Lung (tissue), 11 donors: ENCODE measurements at regions not wholly inside any gene's neighbourhood (a gene's known extent, or its start where the extent isn't known, plus 50 kb on each side); places are given as distances from the start of the nearest gene placed in this dataset.

Experiments
- ATAC-seq: fragments of 200-7000 bp; cut with Tn5 transposase; one replicate; pipeline ENCODE4 v1.9.1; 2020; ENCODE audit warnings: moderate number of reproducible peaks; ENCODE audit not compliant: insufficient read depth, low FRiP score
- DNase-seq, 3 donors: peaks; one replicate each; pipeline ENCODE4 v3.0.0-alpha.2; 2013 to 2017
- H3K27ac ChIP-seq, 2 donors: one replicate each; pipeline ENCODE4 v1.5.1; 2013; ENCODE audit warnings: mild to moderate bottlenecking in 2 of 2, moderate library complexity in 2 of 2, control low read depth in 1 of 2, inconsistent platforms in 1 of 2, low read depth in 1 of 2, low read length in 1 of 2
- H3K27me3 ChIP-seq, 3 donors: one replicate each; pipeline ENCODE4 v1.5.1; 2013; ENCODE audit warnings: low read length in 2 of 3; ENCODE audit not compliant: control insufficient read depth in 3 of 3, insufficient read depth in 3 of 3
- H3K36me3 ChIP-seq, 4 donors: one replicate each; pipeline ENCODE4 v1.5.1; 2013; ENCODE audit warnings: low read length in 4 of 4, mild to moderate bottlenecking in 1 of 4, moderate library complexity in 1 of 4; ENCODE audit not compliant: control insufficient read depth in 4 of 4, insufficient read depth in 4 of 4
- H3K4me1 ChIP-seq, 5 donors: one replicate each; pipeline ENCODE4 v1.5.1; 2013; ENCODE audit warnings: low read length in 5 of 5, mild to moderate bottlenecking in 2 of 5, moderate library complexity in 1 of 5; ENCODE audit not compliant: control insufficient read depth in 5 of 5, insufficient read depth in 5 of 5
- H3K4me3 ChIP-seq: one replicate; pipeline ENCODE4 v1.5.1; 2013; ENCODE audit warnings: mild to moderate bottlenecking, control low read depth, moderate library complexity
- H3K9ac ChIP-seq, 2 donors: one replicate each; pipeline ENCODE4 v1.5.1; 2013; ENCODE audit warnings: low read length in 2 of 2, control low read depth in 1 of 2; ENCODE audit not compliant: insufficient read depth in 1 of 2
- H3K9me3 ChIP-seq, 4 donors: one replicate each; pipeline ENCODE4 v1.5.1; 2013; ENCODE audit warnings: low read length in 3 of 4, mild to moderate bottlenecking in 1 of 4, moderate library complexity in 1 of 4; ENCODE audit not compliant: control insufficient read depth in 4 of 4, insufficient read depth in 3 of 4
- WGBS, 2 donors: extraction: QIAGEN DNeasy Blood & Tissue Kit; methylation state at CpG; one replicate each; pipeline ENCODE4 v1.1.7; 2013; 5-methylcytosine and 5-hydroxymethylcytosine counted together
- TF ChIP-seq, protein P1 (sequence below): IDR thresholded peaks from 2 replicates; pipeline ENCODE4 v1.5.1; 2012; ENCODE audit warnings: mild to moderate bottlenecking; ENCODE audit errors: control extremely low read depth, extremely low read depth
- donor health status: control.
- donor health status: control.
- donor health status: Bipolar disorder and iron deficiency.
- donor health status: healthy.
- donor health status: DM: yes; HTN: yes; CAD: no.

- H3K27ac ChIP-seq, result no peak overlapping the region
- peaks cover 0 to 12% (median 8%) of the 10 kb centered on the region in 3 donors for H3K27me3 ChIP-seq
- WGBS, 2 donors, result 80 to 85% methylated on average over 28 of the region's 28 CpGs
- no peaks in the 10 kb centered on the region for H3K4me1 ChIP-seq
- H3K9ac ChIP-seq, result no peak overlapping the region
- no peak overlapping the region for H3K4me3 ChIP-seq
- H3K9me3 ChIP-seq, result peaks cover 0 to 4% (median 0%) of the 10 kb centered on the region in 4 donors
- TF ChIP-seq, protein P1, sequence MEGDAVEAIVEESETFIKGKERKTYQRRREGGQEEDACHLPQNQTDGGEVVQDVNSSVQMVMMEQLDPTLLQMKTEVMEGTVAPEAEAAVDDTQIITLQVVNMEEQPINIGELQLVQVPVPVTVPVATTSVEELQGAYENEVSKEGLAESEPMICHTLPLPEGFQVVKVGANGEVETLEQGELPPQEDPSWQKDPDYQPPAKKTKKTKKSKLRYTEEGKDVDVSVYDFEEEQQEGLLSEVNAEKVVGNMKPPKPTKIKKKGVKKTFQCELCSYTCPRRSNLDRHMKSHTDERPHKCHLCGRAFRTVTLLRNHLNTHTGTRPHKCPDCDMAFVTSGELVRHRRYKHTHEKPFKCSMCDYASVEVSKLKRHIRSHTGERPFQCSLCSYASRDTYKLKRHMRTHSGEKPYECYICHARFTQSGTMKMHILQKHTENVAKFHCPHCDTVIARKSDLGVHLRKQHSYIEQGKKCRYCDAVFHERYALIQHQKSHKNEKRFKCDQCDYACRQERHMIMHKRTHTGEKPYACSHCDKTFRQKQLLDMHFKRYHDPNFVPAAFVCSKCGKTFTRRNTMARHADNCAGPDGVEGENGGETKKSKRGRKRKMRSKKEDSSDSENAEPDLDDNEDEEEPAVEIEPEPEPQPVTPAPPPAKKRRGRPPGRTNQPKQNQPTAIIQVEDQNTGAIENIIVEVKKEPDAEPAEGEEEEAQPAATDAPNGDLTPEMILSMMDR, result no peak
- ATAC-seq, result no peak
- DNase-seq, result no peak
- H3K36me3 ChIP-seq, result no peaks in the 10 kb centered on the region
These were observed 159.4 kb downstream of the ENGASE start for GRCh38 chr17:79233916-79234551.

GRCh38 chr17:79232957-79233356 lies 158.3 kb downstream of the ENGASE start:
- no peak for ATAC-seq
- TF ChIP-seq, protein P1, result no peak
- DNase-seq, result no peak
- 89 to 90% methylated on average over 5 of the region's 5 CpGs for WGBS, 2 donors
- H3K4me3 ChIP-seq, result no peak overlapping the region
- H3K36me3 ChIP-seq, result no peaks in the 10 kb centered on the region
- H3K27me3 ChIP-seq, result peaks cover 0 to 12% (median 8%) of the 10 kb centered on the region in 3 donors
- H3K4me1 ChIP-seq, result no peaks in the 10 kb centered on the region
- H3K9ac ChIP-seq, result no peak overlapping the region
- H3K9me3 ChIP-seq, result peaks cover 0 to 4% (median 0%) of the 10 kb centered on the region in 4 donors
- no peak overlapping the region for H3K27ac ChIP-seq

DNA sequence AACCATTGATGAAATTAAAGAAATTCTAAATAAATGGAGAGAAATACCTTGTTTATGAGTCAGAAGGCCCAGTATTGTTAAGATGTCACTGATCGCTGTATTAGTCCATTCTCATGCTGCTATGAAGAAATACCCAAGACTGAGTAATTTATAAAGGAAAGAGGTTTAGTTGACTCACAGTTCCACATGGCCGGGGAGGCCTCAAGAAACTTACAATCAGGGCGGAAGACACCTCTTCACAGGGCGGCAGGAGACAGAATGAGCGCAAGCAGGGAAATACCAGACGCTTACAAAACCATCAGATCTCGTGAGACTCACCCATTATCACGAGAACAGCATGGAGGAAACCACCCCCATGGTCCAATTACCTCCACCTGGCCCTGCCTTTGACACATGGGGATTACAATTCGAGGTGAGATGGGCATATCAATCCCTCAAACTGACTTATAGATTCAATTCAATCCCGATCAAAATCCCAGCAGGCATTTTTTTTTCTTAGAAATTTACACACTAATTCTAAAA lies 157.2 kb downstream of the ENGASE start:
- Histone ChIP-seq H3K36me3 (no peaks in the 10 kb centered on the region), H3K27ac (no peak overlapping the region), H3K9me3 (peaks cover 0 to 4% (median 0%) of the 10 kb centered on the region in 4 donors), H3K4me1 (no peaks in the 10 kb centered on the region), H3K4me3 (no peak overlapping the region), H3K9ac (no peak overlapping the region), H3K27me3 (peaks cover 0 to 12% (median 8%) of the 10 kb centered on the region in 3 donors)
- ATAC-seq (no peak), DNase-seq (no peak)
- TF ChIP-seq, protein P1, result no peak
- 75 to 82% methylated on average over 10 of the region's 10 CpGs for WGBS, 2 donors
